ENCODE measurements at regions not wholly inside any gene's neighbourhood (a gene's known extent, or its start where the extent isn't known, plus 50 kb on each side); places are given as distances from the start of the nearest gene placed in this dataset.

DNA sequence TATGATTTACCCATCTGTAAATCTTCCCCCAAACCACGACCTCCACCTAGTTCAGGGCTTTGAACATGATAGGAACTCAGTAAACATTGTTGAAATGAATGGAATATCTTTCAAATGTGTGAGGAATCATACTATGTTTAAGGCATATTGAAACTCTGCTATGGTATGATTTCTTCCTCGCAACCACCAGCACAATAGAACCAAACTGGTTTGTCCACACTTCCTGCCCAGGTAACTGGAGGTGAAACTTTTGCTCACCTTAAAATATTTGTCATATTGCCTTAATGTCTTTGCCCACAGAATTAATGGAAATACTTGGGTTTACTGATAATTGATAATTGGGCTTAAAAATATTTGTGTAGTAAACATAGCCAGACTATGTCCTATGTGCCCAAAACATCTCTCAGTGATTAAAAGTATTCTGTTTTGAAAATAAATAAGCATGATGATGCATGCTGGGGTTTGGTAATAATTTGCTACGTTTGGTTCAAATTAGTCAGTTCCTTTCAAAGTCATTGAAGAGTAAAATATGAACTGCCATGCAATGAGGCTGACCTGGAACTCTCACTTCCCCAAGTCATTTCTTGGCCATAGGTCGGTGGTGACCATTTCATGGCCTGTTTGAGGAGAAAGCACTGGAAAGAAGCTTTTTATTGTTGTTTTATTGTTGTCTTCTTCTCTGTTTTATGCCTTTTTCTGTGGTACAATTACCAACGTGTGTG lies 73.3 kb downstream of the TNFSF18 start:
- TF ChIP-seq, protein P1, sequence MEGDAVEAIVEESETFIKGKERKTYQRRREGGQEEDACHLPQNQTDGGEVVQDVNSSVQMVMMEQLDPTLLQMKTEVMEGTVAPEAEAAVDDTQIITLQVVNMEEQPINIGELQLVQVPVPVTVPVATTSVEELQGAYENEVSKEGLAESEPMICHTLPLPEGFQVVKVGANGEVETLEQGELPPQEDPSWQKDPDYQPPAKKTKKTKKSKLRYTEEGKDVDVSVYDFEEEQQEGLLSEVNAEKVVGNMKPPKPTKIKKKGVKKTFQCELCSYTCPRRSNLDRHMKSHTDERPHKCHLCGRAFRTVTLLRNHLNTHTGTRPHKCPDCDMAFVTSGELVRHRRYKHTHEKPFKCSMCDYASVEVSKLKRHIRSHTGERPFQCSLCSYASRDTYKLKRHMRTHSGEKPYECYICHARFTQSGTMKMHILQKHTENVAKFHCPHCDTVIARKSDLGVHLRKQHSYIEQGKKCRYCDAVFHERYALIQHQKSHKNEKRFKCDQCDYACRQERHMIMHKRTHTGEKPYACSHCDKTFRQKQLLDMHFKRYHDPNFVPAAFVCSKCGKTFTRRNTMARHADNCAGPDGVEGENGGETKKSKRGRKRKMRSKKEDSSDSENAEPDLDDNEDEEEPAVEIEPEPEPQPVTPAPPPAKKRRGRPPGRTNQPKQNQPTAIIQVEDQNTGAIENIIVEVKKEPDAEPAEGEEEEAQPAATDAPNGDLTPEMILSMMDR (IDR thresholded peaks at IDR 0.05): no peak
- Mint-ChIP-seq H3K27ac (no peak overlapping the region), H3K9me3 (no peaks in the 10 kb centered on the region), H3K4me1 (peaks cover 10% of the 10 kb centered on the region), H3K27me3 (no peaks in the 10 kb centered on the region), H3K36me3 (ENCODE audit: low read depth) (no peaks in the 10 kb centered on the region), H3K4me3 (no peak overlapping the region)
- intact Hi-C loops (cut with micrococcal nuclease): no loop called here
- ATAC-seq (ENCODE audit: low read depth) (peak; percentile 10), DNase-seq (no peak)
- CTCF ChIA-PET: no interaction called here
- POLR2A ChIA-PET: no interaction called here

DNA sequence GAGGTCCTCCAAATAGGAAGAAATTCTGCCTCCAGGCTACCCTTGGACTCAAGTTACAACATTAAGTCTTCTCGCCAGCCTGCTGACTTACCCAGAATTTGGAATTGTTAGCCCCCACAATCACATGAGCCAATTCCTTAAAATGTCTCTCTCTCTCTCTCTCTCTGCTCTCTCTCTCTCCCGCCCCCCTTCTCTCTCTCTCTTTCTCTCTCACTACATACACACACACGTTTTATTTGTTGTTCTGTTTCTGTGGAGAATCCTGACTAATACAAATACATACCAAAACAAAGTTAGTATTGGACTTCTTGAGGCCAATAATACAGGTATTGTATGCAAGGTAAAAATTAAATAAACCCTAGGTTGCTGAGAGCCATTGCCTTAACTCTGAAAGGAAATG lies 72.1 kb downstream of the TNFSF18 start:
- H3K9me3 Mint-ChIP-seq: no peaks in the 10 kb centered on the region
- ChIA-PET POLR2A (no interaction called here), CTCF (no interaction called here)
- no peaks in the 10 kb centered on the region for H3K27me3 Mint-ChIP-seq
- intact Hi-C loops (cut with micrococcal nuclease): no loop called here
- H3K4me3 Mint-ChIP-seq: no peak overlapping the region
- peaks cover 10% of the 10 kb centered on the region for H3K4me1 Mint-ChIP-seq
- H3K27ac Mint-ChIP-seq: no peak overlapping the region
- H3K36me3 Mint-ChIP-seq (ENCODE audit: low read depth): no peaks in the 10 kb centered on the region
- no peak for DNase-seq
- ATAC-seq (ENCODE audit: low read depth): no peak
- TF ChIP-seq, protein P1 (IDR thresholded peaks at IDR 0.05): no peak

DNA sequence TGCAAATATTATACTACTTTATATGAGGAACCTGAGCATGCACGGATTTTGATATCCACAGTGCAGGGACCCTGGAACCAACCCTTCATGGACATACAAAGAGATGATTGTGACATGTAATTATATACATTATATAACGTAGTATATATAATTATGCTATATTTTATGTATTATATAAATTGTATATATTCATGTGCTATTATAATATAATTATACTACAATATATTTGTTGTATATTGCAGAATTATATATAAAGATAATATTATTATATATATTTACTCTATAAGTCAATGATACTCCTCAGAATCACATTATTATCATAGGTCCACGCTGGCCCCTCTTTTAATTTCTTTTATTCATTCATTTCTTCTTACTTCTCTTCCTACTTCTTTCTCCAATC lies 70.9 kb downstream of the TNFSF18 start:
- no peaks in the 10 kb centered on the region for H3K27me3 Mint-ChIP-seq
- no peak for ATAC-seq (ENCODE audit: low read depth)
- no peaks in the 10 kb centered on the region for H3K9me3 Mint-ChIP-seq
- TF ChIP-seq, protein P1 (IDR thresholded peaks at IDR 0.05): no peak
- H3K36me3 Mint-ChIP-seq (ENCODE audit: low read depth): no peaks in the 10 kb centered on the region
- ChIA-PET CTCF (no interaction called here), POLR2A (no interaction called here)
- no peak for DNase-seq
- H3K27ac Mint-ChIP-seq: no peak overlapping the region
- H3K4me1 Mint-ChIP-seq: peaks cover 10% of the 10 kb centered on the region
- H3K4me3 Mint-ChIP-seq: no peak overlapping the region
- intact Hi-C loops (cut with micrococcal nuclease): no loop called here

DNA sequence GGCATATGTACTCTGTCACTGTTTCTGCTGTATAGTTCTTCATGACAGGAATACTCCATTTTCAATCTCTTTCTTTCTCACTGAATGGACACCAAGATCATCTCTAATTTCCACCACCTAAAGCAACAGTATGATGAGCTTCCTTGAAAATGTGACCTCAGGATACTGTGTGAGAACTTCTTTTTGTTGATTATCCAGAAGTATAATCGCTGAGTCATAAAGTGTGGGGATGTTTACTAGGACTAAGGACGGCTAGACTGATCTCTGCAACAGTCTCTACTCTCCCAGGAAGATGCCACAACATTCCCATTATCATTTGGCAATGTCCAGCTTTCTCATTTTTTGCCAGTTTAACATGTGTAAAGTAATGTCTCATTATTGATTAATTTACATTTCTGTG lies 70.3 kb downstream of the TNFSF18 start:
- H3K4me3 Mint-ChIP-seq: no peak overlapping the region
- ChIA-PET POLR2A (no interaction called here), CTCF (no interaction called here)
- intact Hi-C loops (cut with micrococcal nuclease): no loop called here
- no peak overlapping the region for H3K27ac Mint-ChIP-seq
- TF ChIP-seq, protein P1 (IDR thresholded peaks at IDR 0.05): no peak
- no peaks in the 10 kb centered on the region for H3K9me3 Mint-ChIP-seq
- DNase-seq (no peak), ATAC-seq (ENCODE audit: low read depth) (no peak)
- H3K27me3 Mint-ChIP-seq: no peaks in the 10 kb centered on the region
- peaks cover 10% of the 10 kb centered on the region for H3K4me1 Mint-ChIP-seq
- H3K36me3 Mint-ChIP-seq (ENCODE audit: low read depth): no peaks in the 10 kb centered on the region

DNA sequence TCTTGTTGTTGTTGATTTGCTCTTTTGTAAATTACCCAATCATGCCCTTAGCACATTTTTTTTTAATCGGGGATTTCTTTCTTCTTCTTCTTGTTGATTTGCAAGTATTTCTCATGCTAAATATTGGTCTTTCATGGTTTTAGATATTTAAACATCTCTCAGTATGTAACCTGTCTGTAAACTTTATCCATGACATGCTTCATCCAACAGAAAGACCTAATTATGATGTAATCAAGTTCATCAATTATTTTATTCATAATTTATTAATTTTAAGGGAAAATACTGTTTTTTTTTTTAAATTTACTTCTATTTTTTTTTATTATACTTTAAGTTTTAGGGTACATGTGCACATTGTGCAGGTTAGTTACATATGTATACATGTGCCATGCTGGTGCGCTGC lies 69.8 kb downstream of the TNFSF18 start:
- Mint-ChIP-seq H3K4me1 (peaks cover 10% of the 10 kb centered on the region), H3K9me3 (no peaks in the 10 kb centered on the region), H3K36me3 (ENCODE audit: low read depth) (no peaks in the 10 kb centered on the region), H3K27ac (no peak overlapping the region), H3K27me3 (no peaks in the 10 kb centered on the region), H3K4me3 (no peak overlapping the region)
- TF ChIP-seq, protein P1 (IDR thresholded peaks at IDR 0.05): no peak
- ChIA-PET POLR2A (no interaction called here), CTCF (no interaction called here)
- DNase-seq (no peak), ATAC-seq (ENCODE audit: low read depth) (no peak)
- intact Hi-C loops (cut with micrococcal nuclease): no loop called here

Data from activated B cell treated with CpG ODN at 0.5 μM for 24 hours (primary cell).